ENCODE measurements at regions not wholly inside any gene's neighbourhood (a gene's known extent, or its start where the extent isn't known, plus 50 kb on each side); places are given as distances from the start of the nearest gene placed in this dataset.
"Not testable (repeated sequence)": the region's sequence is repeated elsewhere in the genome, so short reads cannot be mapped to it uniquely, and the experiment has no call there.

- no peak for DNase-seq (ENCODE audit: low spot score)
Measured at GRCh38 chr14:49367696-49368095, 218.5 kb downstream of the RPS29 start.

- no peak for DNase-seq (ENCODE audit: low spot score)
Measured at GRCh38 chr14:49366416-49366815, 219.8 kb downstream of the RPS29 start.

- DNase-seq (ENCODE audit: low spot score) = no peak
Measured at GRCh38 chr14:49364752-49365117, 221.4 kb downstream of the RPS29 start.

GRCh38 chr14:49363821-49364751 lies 222.1 kb downstream of the RPS29 start:
- no peak for DNase-seq (ENCODE audit: low spot score)

- DNase-seq (ENCODE audit: low spot score) = no peak
Measured at GRCh38 chr14:49362916-49363315, 223.3 kb downstream of the RPS29 start.

- no peak for DNase-seq (ENCODE audit: low spot score)
Measured at GRCh38 chr14:49339130-49339529, 247.1 kb downstream of the RPS29 start.

- DNase-seq (ENCODE audit: low spot score) = no peak
Measured at GRCh38 chr14:49319810-49320209, 266.4 kb downstream of the RPS29 start.

- no peak for DNase-seq (ENCODE audit: low spot score)
Measured at GRCh38 chr14:49315570-49315969, 270.6 kb downstream of the RPS29 start.

- no peak for DNase-seq (ENCODE audit: low spot score)
Measured at GRCh38 chr14:49314737-49315136, 271.4 kb downstream of the RPS29 start.

- no peak for DNase-seq (ENCODE audit: low spot score)
Measured at GRCh38 chr14:49313108-49313507, 273.1 kb downstream of the RPS29 start.

GRCh38 chr14:49310298-49310697 lies 275.9 kb downstream of the RPS29 start:
- no peak for DNase-seq (ENCODE audit: low spot score)

GRCh38 chr14:49306152-49306751 lies 279.9 kb downstream of the RPS29 start:
- DNase-seq (ENCODE audit: low spot score) = peak; percentile 50

GRCh38 chr14:49303946-49304516 lies 282.1 kb downstream of the RPS29 start:
- DNase-seq (ENCODE audit: low spot score) = peak; percentile 52

- no peak for DNase-seq (ENCODE audit: low spot score)
Measured at GRCh38 chr14:49297102-49297501, 289.1 kb downstream of the RPS29 start.

- no peak for DNase-seq (ENCODE audit: low spot score)
Measured at GRCh38 chr14:49294621-49295148, 291.5 kb downstream of the RPS29 start.

GRCh38 chr14:49287004-49287403 lies 299.2 kb downstream of the RPS29 start:
- no peak for DNase-seq (ENCODE audit: low spot score)

- no peak for DNase-seq (ENCODE audit: low spot score)
Measured at GRCh38 chr14:49286257-49286983, 299.8 kb downstream of the RPS29 start.

- no peak for DNase-seq (ENCODE audit: low spot score)
Measured at GRCh38 chr14:49280566-49280965, 305.6 kb downstream of the RPS29 start.

GRCh38 chr14:49250517-49250916 lies 335.7 kb downstream of the RPS29 start:
- no peak for DNase-seq (ENCODE audit: low spot score)

GRCh38 chr14:49250109-49250508 lies 336.1 kb downstream of the RPS29 start:
- DNase-seq (ENCODE audit: low spot score) = peak; percentile 26

GRCh38 chr14:49249022-49249421 lies 337.2 kb downstream of the RPS29 start:
- DNase-seq (ENCODE audit: low spot score) = peak; percentile 74

- not testable (repeated sequence) for DNase-seq (ENCODE audit: low spot score)
Measured at GRCh38 chr14:49243777-49244176, 342.4 kb downstream of the RPS29 start.
